ENCODE measurements at regions not wholly inside any gene's neighbourhood (a gene's known extent, or its start where the extent isn't known, plus 50 kb on each side); places are given as distances from the start of the nearest gene placed in this dataset.
"Not testable (repeated sequence)": the region's sequence is repeated elsewhere in the genome, so short reads cannot be mapped to it uniquely, and the experiment has no call there.

DNA sequence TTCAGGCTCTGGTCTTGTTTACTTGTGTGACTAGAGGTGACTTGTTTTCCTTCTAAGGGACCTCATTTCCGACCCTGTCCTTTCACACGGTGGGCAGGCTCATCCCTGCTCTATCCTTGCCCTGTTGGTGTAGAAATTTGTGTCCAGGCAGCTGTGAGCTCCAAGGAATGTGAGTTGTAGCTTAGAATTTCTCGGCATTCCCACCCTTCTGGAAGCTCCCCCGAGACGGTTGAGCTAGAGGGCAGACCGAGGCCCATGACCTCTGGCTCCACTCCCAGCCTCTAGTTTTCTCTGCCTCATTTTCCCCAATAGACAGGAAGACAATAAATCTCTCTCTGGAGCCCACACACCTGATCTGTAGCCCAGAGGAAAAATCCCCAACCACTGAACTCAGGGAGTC lies 100.9 kb downstream of the NAV1 start:
- no peak for DNase-seq

DNA sequence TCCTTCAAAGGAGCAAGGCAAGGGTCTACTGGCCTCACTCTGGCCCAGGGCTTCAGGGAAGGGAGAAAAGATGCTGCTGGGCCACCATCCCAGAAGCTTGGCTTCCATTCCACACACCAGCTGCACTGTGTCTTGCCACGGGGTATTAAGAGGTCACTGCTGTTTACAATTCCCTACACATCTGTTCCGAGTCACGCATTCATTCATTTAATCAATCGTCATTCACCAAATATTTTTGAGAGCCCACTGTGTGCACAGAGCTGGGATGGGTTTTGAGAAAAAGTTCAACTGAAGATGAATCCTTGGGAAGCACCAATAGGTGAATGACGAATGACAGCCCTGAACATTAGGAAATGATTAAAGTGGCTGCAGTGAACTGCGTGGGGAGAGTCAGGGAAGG lies 101.7 kb downstream of the NAV1 start:
- DNase-seq = no peak

DNA sequence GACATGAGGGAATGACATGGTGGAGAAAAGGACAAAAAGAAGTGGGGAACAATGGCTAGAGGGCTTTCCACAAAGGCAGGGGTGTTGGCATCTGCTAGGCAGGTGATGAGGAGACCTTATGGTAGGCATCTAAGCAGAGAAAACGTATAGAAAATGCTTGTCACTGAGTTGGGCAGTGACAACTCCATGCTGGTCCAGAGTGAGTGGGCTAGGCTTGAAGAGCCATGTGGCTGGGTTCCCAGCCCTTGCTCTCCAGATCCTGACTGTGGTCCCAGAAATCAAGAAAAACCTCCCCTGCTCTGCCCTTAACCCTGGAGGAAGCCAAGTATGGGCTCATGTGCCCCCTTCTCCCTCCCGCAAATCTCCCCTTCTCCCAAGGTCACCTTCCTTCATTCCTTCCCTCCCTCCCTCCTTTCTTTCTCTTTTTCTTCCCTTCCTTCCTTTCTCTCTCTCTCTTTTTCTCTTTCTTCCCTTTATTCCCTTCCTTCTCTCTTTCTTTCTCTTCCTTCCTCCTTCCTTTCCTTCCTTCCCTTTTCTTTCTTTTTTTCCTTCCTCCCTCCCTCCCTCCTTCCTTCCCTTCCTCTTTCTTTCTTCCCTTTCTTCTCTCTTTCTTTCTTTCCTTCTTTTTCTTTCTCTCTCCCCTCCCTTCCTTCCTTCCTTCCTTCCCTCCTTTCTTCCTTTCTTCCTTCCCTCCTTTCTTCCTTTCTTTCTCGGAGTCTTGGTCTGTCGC lies 102.8 kb downstream of the NAV1 start:
- no peak for DNase-seq

DNA sequence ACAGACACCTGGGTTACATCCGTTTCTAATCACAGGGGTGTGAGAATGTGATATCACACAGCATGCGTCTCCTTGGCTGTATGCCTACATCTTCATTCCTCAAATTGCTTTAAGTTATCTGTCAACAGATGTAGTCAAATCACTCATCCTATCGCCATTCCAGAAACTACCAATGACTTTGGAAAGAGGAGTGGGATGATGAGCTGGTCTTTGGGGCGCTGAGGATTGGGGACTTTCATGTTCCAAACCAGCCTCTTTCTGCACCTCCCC lies 104.8 kb downstream of the NAV1 start:
- no peak for DNase-seq

DNA sequence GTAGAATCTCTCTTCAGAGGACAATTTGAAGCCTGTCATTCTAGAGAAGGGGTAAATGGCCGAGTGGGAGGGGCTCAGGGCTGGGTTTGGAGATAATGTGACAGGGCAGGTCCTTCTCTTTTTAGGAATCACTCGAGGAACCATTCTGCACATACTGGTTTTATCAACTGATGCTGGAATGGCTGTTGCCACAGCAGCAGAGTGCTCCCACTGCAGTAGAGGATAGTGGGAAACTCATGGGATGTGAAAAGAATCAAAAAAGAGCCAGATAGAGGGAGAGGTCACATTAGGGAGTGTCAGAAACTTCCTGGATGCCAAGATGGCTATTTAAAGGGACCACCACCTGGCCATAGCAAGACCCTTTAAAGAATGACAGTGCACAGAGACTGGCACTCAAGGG lies 105.3 kb downstream of the NAV1 start:
- no peak for DNase-seq

DNA sequence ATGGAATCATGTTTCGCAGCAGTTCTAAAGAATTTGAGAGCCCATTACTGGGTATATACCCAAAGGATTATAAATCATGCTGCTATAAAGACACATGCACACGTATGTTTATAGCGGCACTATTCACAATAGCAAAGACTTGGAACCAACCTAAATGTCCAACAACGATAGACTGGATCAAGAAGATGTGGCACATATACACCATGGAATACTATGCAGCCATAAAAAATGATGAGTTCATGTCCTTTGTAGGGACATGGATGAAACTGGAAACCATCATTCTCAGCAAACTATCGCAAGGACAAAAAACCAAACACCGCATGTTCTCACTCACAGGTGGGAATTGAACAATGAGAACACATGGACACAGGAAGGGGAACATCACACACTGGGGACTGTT lies 106.1 kb downstream of the NAV1 start:
- not testable (repeated sequence) for DNase-seq

DNA sequence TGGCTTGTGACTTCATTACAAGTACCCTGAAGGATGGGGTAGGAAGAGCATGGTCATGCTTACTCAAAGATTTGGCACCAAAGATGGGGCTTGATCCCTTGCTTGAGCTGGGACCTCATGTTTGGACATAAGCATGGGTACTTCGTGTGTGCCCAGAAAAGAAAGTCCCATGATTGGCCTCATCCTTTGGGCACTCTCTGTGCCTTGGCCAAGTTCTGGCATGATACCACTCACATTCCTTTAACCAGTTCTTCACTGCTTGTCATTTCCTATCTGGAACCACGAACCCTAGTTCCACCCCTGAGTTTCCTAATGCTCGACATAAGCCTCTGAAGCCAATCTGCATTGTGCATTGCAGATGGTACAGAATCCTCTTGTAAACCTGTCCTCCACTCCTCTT lies 107.0 kb downstream of the NAV1 start:
- no peak for DNase-seq

DNA sequence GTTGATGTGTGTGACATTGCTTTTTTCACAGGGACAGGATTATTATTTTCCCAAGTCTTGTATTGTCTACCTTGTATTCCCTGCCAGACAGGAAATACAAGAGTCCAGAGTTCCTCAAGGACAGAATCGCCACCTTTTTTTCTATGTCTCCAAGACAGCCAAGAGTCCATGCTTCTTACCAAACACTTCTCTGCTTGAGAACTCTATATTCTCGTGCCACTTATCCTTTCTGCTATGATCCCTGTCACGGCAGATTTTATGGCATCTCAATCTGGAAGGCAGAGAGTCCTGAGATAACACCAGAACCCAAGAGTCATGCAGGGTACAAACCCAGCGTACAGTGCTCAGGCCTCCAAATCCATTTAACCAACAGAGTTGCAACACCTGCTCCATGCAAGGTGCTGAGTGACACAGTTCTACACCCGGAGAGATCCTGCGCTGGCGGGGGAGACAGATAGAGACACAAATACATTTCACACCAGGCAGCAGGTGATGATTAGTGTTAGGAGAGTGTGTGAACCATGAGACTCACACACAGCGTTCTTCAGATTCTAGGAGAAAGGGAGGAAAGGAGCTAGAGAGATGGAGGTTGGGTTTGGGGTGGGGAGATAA lies 107.6 kb downstream of the NAV1 start:
- DNase-seq = no peak

DNA sequence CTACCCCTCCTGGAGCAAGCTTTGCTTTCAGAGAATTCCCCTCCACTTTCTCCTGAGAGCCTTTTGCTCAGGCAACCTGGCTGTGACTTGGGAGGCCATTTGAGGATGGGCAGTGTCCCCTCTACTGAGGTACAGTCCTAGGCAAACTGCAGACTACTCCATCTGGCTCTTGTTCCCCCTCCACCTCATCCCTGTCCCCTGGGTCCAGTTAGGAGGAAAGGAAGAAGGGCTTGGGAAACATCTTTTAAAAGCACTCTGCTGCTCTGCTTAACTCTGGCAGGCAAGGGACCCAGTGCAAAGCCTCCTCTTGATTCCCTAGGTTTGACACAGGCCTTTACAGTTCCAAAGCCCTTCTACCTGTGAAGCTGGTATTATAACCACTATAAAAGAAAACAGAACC lies 108.2 kb downstream of the NAV1 start:
- no peak for DNase-seq

DNA sequence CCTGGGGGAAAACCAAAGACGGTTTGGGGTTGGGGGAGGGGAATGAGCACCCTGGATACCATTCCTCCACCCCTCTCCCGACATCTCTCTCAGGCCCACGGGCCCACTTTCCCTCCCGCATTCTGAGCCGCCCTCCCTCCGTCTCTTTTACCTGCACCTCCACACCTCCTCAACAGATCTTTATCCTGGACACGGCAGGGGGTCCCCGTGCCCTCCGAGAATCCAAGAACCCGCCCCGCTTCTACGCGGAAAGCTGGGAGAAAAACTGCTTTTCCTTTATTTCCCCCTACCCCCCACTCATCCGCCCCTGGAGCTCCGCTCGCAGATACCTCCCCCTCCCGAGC lies 108.8 kb downstream of the NAV1 start:
- DNase-seq = no peak

DNA sequence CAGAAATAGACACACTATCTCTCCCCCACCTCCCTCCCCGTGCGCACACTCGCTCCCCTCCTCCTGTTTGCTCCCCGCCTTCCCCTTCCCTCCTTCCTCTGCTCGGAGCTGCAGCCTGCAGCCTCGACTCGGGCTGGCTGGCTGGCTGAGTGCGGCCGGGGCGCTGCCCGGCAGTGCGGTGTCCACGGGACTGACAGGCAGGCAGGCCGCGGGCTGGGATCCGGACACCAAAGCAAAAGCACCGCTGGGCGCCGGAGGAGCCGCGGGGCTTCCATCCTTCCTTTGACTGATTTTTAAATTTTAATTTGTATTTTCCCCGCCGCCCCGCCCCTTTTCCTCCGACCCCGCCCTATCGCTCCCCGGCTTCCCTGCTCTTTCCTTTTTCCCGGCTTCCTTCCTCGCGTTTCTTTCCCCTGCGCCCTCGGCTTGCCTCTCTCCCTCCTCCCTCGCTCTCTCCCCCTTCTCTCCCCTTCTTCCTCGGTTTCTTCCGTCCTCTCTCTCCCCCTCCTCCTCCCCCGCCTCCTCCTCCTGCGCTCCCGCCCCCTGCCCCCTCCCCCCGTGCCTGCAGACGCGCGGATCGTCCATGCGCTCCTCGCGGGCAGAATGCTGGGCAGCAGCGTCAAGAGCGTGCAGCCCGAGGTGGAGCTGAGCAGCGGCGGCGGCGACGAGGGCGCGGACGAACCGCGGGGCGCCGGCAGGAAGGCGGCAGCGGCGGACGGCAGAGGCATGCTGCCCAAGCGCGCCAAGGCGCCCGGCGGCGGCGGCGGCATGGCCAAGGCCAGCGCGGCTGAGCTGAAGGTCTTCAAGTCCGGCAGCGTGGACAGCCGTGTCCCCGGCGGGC lies 109.4 kb downstream of the NAV1 start:
- DNase-seq = peak; percentile 24

DNA sequence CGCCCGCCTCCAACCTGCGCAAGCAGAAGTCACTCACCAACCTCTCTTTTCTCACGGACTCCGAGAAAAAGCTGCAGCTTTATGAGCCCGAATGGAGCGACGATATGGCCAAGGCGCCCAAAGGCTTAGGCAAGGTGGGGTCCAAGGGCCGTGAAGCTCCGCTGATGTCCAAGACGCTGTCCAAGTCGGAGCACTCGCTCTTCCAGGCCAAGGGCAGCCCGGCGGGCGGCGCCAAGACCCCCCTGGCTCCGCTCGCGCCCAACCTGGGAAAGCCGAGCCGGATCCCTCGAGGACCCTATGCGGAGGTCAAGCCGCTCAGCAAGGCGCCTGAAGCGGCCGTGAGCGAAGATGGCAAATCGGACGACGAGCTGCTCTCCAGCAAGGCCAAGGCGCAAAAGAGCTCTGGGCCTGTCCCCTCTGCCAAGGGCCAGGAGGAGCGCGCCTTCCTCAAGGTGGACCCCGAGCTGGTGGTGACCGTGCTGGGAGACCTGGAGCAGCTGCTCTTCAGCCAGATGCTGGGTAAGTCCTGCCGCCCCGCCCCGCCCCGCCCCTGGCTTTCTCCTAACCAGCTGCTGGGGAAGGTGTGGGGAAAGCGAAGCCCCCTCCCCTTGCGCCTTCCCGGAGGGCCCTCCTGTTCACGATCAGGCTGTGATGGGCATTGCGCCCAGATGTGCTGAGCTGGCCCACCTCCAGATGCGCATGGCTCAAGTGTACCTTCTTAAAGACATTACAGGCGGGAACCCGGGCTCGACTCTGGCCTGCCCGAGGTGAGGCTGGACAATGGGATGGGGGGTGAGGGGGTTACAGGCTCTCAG lies 110.2 kb downstream of the NAV1 start:
- DNase-seq = no peak

DNA sequence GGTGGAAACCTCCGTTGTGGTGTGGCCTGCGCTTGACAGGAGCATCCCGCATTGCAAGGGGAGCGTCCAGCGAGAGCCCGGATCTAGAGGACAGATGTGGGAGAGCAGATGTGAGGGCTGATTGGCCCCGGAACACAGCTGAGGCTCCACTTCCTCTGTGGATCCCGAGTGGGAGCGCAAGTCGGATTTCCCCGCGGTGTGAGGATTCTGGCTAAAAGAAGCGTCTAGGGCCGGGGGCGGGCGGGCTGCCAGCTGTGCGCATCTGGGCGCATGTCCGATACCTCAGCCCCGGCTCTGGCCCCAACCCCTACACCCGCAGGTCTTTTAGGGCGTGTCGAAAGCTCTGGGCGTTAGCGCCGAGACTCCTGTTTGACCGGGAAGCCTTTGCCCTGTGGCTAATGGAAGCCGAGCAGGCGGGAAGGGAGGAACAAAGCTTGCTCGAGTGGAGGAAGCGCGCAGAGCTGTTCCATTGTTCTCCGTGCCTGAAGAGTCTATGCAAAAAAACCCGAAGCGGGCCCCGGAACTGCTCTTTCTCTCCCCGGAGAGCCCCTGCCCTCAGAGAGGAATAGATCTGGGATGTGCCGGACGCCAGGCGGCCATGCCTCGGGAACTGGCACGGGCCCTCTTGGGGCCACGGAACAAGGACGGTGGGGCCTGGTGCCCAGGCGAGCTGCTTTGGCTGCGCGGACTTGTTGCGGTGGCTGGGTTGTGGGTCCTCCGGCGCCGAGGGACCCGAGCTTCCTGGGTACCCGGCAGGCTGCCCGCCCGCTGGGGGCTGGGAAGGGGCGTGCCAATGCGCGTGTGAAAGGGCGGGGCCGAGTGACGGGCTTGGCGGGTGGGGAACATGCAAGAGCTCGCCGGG lies 111.1 kb downstream of the NAV1 start:
- DNase-seq = no peak

DNA sequence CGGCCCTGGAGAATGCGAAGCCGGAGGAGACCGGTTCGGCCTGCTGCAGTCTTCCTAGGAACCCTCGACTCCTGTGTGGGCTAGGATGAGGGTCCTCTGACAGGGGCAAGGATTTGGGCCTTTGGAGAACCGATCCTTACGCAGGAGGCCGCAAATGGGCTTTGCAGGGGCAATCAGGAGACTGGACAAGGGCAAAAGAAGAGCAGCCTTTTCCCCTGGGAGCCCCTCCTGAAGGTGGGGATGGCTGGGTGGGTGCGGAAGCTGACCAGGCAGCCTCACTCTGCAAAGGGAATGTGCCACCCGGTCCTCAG lies 111.7 kb downstream of the NAV1 start:
- no peak for DNase-seq

DNA sequence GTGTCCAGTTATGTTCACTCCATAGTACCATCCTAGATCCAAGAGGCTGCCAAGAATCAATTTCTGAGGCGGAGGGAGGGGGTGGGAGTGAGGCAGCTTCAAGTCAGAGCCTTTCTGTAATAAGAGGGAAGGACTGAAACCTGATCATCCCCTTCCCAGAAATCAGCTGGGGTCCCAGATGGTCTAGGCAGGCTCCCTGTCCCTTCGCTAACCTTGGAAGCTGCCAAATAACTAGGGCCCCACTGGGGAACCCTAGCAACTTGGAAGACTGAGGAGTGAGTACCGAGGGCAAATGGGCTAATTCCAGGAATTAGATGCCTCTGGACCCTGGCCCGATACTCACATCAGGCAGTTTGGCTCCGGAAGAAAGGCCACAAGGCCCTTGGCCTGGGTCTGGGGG lies 113.3 kb downstream of the NAV1 start:
- DNase-seq = no peak

DNA sequence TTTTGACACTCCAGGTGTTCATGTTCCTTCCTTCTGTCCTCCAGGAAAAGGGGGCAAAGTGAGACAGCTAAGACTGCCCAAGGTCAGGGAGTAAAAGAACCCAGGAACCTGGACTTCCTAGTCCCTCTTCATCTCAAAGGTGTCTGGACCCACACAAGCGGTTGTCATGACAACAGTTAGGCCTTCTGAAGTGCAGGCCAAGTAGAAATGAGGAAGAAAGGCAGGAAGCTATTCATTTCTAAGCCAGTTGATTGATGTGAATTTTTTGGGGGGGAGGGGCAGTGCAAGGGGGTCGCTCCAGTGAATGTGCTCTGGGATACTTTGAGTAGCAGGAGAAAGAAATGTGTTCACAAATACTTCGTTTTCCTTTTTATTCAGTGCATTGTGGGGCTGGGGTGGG lies 114.3 kb downstream of the NAV1 start:
- no peak for DNase-seq

DNA sequence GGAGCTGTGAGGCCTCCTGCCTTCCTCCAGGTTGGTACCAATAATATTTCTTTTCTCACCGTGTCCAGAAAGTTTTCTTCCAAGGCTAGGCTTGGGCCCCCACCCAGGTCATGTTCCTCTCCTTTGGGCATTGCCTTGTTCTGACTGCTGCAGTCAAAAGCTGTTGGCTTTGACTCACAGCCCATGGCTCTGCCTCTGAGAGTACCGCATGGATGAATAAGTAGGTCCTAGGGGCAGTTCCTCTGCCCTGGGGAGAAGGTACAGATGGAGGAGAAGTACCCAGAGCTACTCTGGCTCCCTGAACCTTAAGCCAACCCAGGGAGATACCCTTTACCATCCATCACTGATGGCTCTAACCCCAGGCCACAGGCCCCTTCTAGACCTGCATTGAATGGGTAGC lies 115.0 kb downstream of the NAV1 start:
- DNase-seq = no peak

DNA sequence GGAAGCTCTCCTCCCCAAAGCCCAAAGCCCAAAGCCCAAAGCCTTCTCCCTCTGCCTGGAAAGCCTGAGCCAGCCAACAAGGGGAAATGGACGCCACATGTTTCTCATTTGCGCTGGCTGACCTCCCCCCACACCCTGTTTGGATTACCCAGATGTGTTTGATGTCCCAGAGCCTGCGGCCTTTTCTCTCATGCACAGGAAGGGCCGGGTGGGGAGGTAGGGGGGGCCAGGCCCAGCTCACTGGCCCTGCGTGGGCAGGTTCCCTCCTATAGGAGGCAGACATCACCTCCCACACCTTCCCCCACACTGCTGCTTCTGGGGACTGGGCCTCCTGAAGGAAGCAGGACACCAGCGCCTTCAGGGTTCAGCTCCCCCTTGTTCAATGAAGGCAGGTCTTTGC lies 116.3 kb downstream of the NAV1 start:
- DNase-seq = no peak

DNA sequence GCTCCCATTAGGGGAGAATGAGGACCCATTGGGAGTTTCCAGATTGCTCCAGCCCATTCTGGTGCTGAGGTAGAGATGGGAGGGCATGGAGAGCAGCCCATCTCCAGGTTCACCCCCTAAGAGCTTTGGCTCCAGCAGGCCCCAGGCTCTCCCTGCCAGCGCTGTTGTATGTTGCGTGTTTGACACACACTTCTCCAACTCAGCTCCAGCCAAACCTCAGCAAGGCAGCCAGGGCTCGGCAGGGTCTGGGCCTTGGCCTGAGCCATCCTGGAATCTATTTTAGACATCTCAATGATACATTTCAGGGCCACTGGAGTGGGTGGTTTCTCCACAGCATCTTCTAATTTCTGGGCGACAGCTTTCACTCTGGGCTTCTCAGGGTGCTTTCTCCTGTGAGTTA lies 117.0 kb downstream of the NAV1 start:
- DNase-seq = no peak

DNA sequence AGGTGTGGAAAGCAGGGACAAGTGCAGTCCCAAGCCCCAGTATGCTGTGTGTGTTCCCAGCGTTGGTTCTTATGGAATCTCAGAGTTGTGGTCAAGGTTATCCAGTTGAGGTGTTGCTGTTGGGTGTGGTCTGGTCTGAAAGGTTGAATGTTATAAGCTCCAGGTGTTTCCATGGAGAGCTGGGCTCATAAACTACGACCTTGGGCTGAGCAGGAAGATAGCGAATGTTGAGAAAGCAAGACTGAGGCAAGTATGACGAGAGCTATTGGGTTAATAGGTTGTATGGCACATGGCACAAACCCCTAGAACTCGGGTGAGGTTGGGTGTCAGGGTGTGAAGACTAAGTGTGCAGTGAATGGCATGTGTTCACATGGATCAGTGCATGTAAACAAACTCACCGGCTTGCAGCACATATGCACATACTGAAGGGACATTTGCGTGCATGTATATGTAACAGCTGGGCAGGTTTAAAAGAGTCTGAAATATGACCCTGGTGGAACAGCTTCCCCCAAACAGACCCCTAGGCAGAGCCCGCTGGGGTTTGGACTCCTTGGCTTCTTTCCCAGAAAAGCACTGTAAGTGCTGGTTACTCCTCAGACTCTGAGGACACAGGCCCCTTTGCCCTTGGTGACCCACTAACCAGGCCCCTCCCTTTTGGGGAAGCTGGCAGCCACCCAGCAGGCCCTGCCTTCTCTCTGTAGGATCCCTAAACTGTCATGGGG lies 117.5 kb downstream of the NAV1 start:
- no peak for DNase-seq

DNA sequence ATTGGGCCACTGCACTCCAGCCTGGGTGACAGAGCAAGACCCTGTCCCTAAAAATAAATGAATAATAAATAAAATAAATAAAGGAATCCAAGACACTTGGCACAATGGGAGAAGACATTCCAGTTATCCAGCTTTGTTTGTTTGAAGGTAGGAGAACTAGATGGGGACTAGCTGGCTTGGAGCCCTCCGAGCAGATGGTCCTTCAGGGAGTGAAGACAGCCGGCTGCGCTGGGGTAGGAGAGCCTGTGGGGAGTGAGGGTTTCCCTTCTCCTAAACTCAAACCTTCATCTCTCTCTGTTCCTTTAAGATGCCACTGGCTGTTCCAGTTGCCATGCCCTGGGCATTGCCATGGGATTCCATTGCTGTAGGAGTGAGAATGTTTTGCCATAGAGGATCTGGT lies 120.6 kb downstream of the NAV1 start:
- DNase-seq = no peak
